K562 (cell line): ENCODE measurements at regions not wholly inside any gene's neighbourhood (a gene's known extent, or its start where the extent isn't known, plus 50 kb on each side); places are given as distances from the start of the nearest gene placed in this dataset.

Source experiments
- ADNP ChIP-seq: fragments of 200-800 bp; sonication (Bioruptor generic); IDR thresholded peaks from 2 replicates; pipeline ENCODE4 v1.6.1; 2016; ENCODE audit warnings: missing genetic modification characterization, missing compliant biosample characterization
- E2F3 ChIP-seq: fragments of 250-450 bp; sonication (Bioruptor Pico); IDR thresholded peaks from 2 replicates; pipeline ENCODE4 v1.4.0; 2020; ENCODE audit warnings: mild to moderate bottlenecking
- GATA2 ChIP-seq: sonication (generic); formaldehyde crosslinking; IDR thresholded peaks from 2 replicates; pipeline ENCODE4 v1.4.0; 2020; ENCODE audit warnings: mild to moderate bottlenecking, missing genetic modification reagents
- RFX7 ChIP-seq: fragments of 250-450 bp; sonication (Bioruptor Pico); IDR thresholded peaks from 2 replicates; pipeline ENCODE4 v1.5.1; 2021; ENCODE audit warnings: mild to moderate bottlenecking
- SMAD2 ChIP-seq: fragments of 150-350 bp; IDR thresholded peaks from 2 replicates; pipeline ENCODE4 v1.6.1; 2014; ENCODE audit warnings: low read depth, mild to moderate bottlenecking, low read length
- TF ChIP-seq, protein P1 (sequence below): sonication (generic); formaldehyde crosslinking; IDR thresholded peaks from 2 replicates; pipeline ENCODE4 v1.9.0; 2022; ENCODE audit warnings: mild to moderate bottlenecking, missing genetic modification reagents
- TF ChIP-seq, protein P2 (sequence below): sonication (generic); formaldehyde crosslinking; IDR thresholded peaks from 2 replicates; pipeline ENCODE4 v1.8.1; 2023; ENCODE audit warnings: mild to moderate bottlenecking, missing genetic modification reagents
- TF ChIP-seq, protein P3 (sequence below): fragments of 250-450 bp; sonication (Bioruptor Pico); IDR thresholded peaks from 2 replicates; pipeline ENCODE4 v1.8.0; 2021; ENCODE audit warnings: moderate library complexity, mild to moderate bottlenecking, inconsistent platforms
- TF ChIP-seq, protein P4 (sequence below): fragments of 250-450 bp; sonication (Bioruptor Pico); IDR thresholded peaks from 2 replicates; pipeline ENCODE4 v1.5.0; 2020; ENCODE audit warnings: mild to moderate bottlenecking, borderline replicate concordance
- TF ChIP-seq, protein P5 (sequence below), 3 experiments: IDR thresholded peaks in 2 of 3; conservative IDR thresholded peaks in 1 of 3; 2 replicates each; pipeline ENCODE4 v1.5.1; 2011 to 2012; ENCODE audit warnings: low read length in 3 of 3, mild to moderate bottlenecking in 3 of 3, control low read depth in 2 of 3, improper control_type of control experiment in 1 of 3, inconsistent platforms in 1 of 3, low read depth in 1 of 3, mixed read lengths in 1 of 3, moderate library complexity in 1 of 3; ENCODE audit not compliant: insufficient read depth in 2 of 3
- TF ChIP-seq, protein P6 (sequence below): sonication (generic); formaldehyde crosslinking; IDR thresholded peaks from 2 replicates; pipeline ENCODE4 v1.8.1; 2023; ENCODE audit warnings: mild to moderate bottlenecking, missing genetic modification reagents
- TF ChIP-seq, protein P7 (sequence below): IDR thresholded peaks from 2 replicates; pipeline ENCODE4 v1.6.1; 2016; ENCODE audit warnings: missing genetic modification characterization, missing compliant biosample characterization

DNA sequence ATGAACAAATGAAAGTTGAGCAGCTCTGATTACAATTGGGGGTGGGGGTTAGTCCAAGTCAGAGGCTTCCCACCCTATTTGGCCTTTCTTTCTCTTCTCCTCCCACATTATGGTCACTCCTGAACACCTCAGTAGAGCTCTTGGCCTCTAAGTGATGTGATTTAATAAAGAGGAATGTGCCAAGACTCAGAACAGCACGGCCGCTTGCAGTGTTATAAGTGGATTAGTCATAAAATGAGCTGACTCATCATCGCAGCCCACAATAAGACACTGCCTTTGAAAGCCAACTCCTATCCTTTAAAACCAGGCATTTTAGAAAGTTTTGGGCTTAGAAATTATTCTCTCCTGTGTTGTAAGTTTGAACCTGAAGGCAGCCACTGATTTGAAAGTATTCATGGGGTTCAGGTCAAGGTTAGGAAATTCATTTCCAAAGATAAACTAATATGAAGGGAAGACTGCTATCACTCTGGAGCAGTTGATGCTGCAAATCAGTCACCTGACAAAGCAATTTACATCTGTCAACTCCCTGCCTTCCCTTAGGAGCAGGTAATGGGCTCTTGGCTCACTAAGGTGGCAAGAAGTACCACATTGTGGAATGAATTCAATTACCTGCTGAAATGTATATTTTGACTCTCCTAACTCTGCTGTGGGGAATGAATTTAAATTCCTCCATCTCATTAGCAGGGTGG, 283.6 kb upstream of the NMUR2 start:
- TF ChIP-seq ADNP (tag) (no peak), E2F3 (CRISPR knock-in tag) (no peak), GATA2 (CRISPR knock-in tag) (no peak), SMAD2 (no peak), RFX7 (CRISPR knock-in tag) (no peak)
- TF ChIP-seq, protein P1, sequence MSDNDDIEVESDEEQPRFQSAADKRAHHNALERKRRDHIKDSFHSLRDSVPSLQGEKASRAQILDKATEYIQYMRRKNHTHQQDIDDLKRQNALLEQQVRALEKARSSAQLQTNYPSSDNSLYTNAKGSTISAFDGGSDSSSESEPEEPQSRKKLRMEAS, result no peak
- TF ChIP-seq, protein P2, sequence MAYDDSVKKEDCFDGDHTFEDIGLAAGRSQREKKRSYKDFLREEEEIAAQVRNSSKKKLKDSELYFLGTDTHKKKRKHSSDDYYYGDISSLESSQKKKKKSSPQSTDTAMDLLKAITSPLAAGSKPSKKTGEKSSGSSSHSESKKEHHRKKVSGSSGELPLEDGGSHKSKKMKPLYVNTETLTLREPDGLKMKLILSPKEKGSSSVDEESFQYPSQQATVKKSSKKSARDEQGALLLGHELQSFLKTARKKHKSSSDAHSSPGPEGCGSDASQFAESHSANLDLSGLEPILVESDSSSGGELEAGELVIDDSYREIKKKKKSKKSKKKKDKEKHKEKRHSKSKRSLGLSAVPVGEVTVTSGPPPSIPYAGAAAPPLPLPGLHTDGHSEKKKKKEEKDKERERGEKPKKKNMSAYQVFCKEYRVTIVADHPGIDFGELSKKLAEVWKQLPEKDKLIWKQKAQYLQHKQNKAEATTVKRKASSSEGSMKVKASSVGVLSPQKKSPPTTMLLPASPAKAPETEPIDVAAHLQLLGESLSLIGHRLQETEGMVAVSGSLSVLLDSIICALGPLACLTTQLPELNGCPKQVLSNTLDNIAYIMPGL (CRISPR knock-in tag), result no peak
- TF ChIP-seq, protein P3, sequence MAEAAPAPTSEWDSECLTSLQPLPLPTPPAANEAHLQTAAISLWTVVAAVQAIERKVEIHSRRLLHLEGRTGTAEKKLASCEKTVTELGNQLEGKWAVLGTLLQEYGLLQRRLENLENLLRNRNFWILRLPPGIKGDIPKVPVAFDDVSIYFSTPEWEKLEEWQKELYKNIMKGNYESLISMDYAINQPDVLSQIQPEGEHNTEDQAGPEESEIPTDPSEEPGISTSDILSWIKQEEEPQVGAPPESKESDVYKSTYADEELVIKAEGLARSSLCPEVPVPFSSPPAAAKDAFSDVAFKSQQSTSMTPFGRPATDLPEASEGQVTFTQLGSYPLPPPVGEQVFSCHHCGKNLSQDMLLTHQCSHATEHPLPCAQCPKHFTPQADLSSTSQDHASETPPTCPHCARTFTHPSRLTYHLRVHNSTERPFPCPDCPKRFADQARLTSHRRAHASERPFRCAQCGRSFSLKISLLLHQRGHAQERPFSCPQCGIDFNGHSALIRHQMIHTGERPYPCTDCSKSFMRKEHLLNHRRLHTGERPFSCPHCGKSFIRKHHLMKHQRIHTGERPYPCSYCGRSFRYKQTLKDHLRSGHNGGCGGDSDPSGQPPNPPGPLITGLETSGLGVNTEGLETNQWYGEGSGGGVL (CRISPR knock-in tag), result no peak
- TF ChIP-seq, protein P4, sequence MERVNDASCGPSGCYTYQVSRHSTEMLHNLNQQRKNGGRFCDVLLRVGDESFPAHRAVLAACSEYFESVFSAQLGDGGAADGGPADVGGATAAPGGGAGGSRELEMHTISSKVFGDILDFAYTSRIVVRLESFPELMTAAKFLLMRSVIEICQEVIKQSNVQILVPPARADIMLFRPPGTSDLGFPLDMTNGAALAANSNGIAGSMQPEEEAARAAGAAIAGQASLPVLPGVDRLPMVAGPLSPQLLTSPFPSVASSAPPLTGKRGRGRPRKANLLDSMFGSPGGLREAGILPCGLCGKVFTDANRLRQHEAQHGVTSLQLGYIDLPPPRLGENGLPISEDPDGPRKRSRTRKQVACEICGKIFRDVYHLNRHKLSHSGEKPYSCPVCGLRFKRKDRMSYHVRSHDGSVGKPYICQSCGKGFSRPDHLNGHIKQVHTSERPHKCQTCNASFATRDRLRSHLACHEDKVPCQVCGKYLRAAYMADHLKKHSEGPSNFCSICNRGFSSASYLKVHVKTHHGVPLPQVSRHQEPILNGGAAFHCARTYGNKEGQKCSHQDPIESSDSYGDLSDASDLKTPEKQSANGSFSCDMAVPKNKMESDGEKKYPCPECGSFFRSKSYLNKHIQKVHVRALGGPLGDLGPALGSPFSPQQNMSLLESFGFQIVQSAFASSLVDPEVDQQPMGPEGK (CRISPR knock-in tag), result no peak
- TF ChIP-seq, protein P5, sequence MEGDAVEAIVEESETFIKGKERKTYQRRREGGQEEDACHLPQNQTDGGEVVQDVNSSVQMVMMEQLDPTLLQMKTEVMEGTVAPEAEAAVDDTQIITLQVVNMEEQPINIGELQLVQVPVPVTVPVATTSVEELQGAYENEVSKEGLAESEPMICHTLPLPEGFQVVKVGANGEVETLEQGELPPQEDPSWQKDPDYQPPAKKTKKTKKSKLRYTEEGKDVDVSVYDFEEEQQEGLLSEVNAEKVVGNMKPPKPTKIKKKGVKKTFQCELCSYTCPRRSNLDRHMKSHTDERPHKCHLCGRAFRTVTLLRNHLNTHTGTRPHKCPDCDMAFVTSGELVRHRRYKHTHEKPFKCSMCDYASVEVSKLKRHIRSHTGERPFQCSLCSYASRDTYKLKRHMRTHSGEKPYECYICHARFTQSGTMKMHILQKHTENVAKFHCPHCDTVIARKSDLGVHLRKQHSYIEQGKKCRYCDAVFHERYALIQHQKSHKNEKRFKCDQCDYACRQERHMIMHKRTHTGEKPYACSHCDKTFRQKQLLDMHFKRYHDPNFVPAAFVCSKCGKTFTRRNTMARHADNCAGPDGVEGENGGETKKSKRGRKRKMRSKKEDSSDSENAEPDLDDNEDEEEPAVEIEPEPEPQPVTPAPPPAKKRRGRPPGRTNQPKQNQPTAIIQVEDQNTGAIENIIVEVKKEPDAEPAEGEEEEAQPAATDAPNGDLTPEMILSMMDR (IDR thresholded peaks at IDR 0.05 in 2 of 3, conservative IDR thresholded peaks at IDR 0.05 in 1 of 3; ENCODE audit: insufficient read depth in 2 of 3, low read depth in 1 of 3, low read length in 3 of 3), result no peak
- TF ChIP-seq, protein P6, sequence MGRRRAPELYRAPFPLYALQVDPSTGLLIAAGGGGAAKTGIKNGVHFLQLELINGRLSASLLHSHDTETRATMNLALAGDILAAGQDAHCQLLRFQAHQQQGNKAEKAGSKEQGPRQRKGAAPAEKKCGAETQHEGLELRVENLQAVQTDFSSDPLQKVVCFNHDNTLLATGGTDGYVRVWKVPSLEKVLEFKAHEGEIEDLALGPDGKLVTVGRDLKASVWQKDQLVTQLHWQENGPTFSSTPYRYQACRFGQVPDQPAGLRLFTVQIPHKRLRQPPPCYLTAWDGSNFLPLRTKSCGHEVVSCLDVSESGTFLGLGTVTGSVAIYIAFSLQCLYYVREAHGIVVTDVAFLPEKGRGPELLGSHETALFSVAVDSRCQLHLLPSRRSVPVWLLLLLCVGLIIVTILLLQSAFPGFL (CRISPR knock-in tag), result no peak
- TF ChIP-seq, protein P7, sequence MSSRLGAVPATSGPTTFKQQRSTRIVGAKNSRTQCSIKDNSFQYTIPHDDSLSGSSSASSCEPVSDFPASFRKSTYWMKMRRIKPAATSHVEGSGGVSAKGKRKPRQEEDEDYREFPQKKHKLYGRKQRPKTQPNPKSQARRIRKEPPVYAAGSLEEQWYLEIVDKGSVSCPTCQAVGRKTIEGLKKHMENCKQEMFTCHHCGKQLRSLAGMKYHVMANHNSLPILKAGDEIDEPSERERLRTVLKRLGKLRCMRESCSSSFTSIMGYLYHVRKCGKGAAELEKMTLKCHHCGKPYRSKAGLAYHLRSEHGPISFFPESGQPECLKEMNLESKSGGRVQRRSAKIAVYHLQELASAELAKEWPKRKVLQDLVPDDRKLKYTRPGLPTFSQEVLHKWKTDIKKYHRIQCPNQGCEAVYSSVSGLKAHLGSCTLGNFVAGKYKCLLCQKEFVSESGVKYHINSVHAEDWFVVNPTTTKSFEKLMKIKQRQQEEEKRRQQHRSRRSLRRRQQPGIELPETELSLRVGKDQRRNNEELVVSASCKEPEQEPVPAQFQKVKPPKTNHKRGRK (tag), result no peak
